ENCODE measurements at regions not wholly inside any gene's neighbourhood (a gene's known extent, or its start where the extent isn't known, plus 50 kb on each side); places are given as distances from the start of the nearest gene placed in this dataset.

GRCh38 chr1:58988752-58989151, 204.9 kb upstream of the JUN start:
- DNase-seq (ENCODE audit: low read depth), result no peak
- H3K4me3 ChIP-seq (ENCODE audit: low read depth, low read length), result no peak overlapping the region
- TF ChIP-seq POLR2A (IDR thresholded peaks at IDR 0.05; ENCODE audit: extremely low read depth, insufficient read length) (no peak), CTCF (IDR thresholded peaks at IDR 0.05; ENCODE audit: low read depth, low read length) (no peak), MYC (IDR thresholded peaks at IDR 0.05; ENCODE audit: low read depth, low read length) (no peak), MAX (IDR thresholded peaks at IDR 0.05; ENCODE audit: low read depth, low read length) (no peak)

- TF ChIP-seq POLR2A (IDR thresholded peaks at IDR 0.05; ENCODE audit: extremely low read depth, insufficient read length), result no peak
- TF ChIP-seq CTCF (IDR thresholded peaks at IDR 0.05; ENCODE audit: low read depth, low read length), result no peak
- TF ChIP-seq MYC (IDR thresholded peaks at IDR 0.05; ENCODE audit: low read depth, low read length), result no peak
- TF ChIP-seq MAX (IDR thresholded peaks at IDR 0.05; ENCODE audit: low read depth, low read length), result no peak
- H3K4me3 ChIP-seq (ENCODE audit: low read depth, low read length), result no peak overlapping the region
- no peak for DNase-seq (ENCODE audit: low read depth)
Measured at GRCh38 chr1:58989845-58990244, 206.0 kb upstream of the JUN start.

GRCh38 chr1:58991305-58991704, 207.5 kb upstream of the JUN start:
- H3K4me3 ChIP-seq (ENCODE audit: low read depth, low read length), result no peak overlapping the region
- TF ChIP-seq MAX (IDR thresholded peaks at IDR 0.05; ENCODE audit: low read depth, low read length) (no peak), POLR2A (IDR thresholded peaks at IDR 0.05; ENCODE audit: extremely low read depth, insufficient read length) (no peak), MYC (IDR thresholded peaks at IDR 0.05; ENCODE audit: low read depth, low read length) (no peak), CTCF (IDR thresholded peaks at IDR 0.05; ENCODE audit: low read depth, low read length) (no peak)

GRCh38 chr1:58992643-58993042, 208.8 kb upstream of the JUN start:
- TF ChIP-seq MAX (IDR thresholded peaks at IDR 0.05; ENCODE audit: low read depth, low read length) (no peak), MYC (IDR thresholded peaks at IDR 0.05; ENCODE audit: low read depth, low read length) (no peak), CTCF (IDR thresholded peaks at IDR 0.05; ENCODE audit: low read depth, low read length) (no peak), POLR2A (IDR thresholded peaks at IDR 0.05; ENCODE audit: extremely low read depth, insufficient read length) (no peak)
- no peak for DNase-seq (ENCODE audit: low read depth)

More at GRCh38 chr1:58991305-58991704, 207.5 kb upstream of the JUN start:
- DNase-seq (ENCODE audit: low read depth), result no peak

GRCh38 chr1:58993403-58993802, 209.6 kb upstream of the JUN start:
- DNase-seq (ENCODE audit: low read depth), result no peak
- H3K4me3 ChIP-seq (ENCODE audit: low read depth, low read length), result no peak overlapping the region
- TF ChIP-seq POLR2A (IDR thresholded peaks at IDR 0.05; ENCODE audit: extremely low read depth, insufficient read length) (no peak), MAX (IDR thresholded peaks at IDR 0.05; ENCODE audit: low read depth, low read length) (no peak)

More at GRCh38 chr1:58992643-58993042, 208.8 kb upstream of the JUN start:
- no peak overlapping the region for H3K4me3 ChIP-seq (ENCODE audit: low read depth, low read length)

GRCh38 chr1:58994664-58995063, 210.8 kb upstream of the JUN start:
- TF ChIP-seq MAX (IDR thresholded peaks at IDR 0.05; ENCODE audit: low read depth, low read length) (no peak), MYC (IDR thresholded peaks at IDR 0.05; ENCODE audit: low read depth, low read length) (no peak), POLR2A (IDR thresholded peaks at IDR 0.05; ENCODE audit: extremely low read depth, insufficient read length) (no peak), CTCF (IDR thresholded peaks at IDR 0.05; ENCODE audit: low read depth, low read length) (no peak)
- no peak overlapping the region for H3K4me3 ChIP-seq (ENCODE audit: low read depth, low read length)

More at GRCh38 chr1:58994664-58995063, 210.8 kb upstream of the JUN start:
- no peak for DNase-seq (ENCODE audit: low read depth)

Measured in NB4 (cell line).